ENCODE measurements at regions not wholly inside any gene's neighbourhood (a gene's known extent, or its start where the extent isn't known, plus 50 kb on each side); places are given as distances from the start of the nearest gene placed in this dataset.

- no peak overlapping the region for H2AFZ ChIP-seq (ENCODE audit: low read length)
- no peak overlapping the region for H3K9ac ChIP-seq (ENCODE audit: low read depth, low read length, poor library complexity, severe bottlenecking)
- no peak for TF ChIP-seq EZH2phosphoT487 (IDR thresholded peaks at IDR 0.05; ENCODE audit: borderline replicate concordance)
- TF ChIP-seq, protein P1, sequence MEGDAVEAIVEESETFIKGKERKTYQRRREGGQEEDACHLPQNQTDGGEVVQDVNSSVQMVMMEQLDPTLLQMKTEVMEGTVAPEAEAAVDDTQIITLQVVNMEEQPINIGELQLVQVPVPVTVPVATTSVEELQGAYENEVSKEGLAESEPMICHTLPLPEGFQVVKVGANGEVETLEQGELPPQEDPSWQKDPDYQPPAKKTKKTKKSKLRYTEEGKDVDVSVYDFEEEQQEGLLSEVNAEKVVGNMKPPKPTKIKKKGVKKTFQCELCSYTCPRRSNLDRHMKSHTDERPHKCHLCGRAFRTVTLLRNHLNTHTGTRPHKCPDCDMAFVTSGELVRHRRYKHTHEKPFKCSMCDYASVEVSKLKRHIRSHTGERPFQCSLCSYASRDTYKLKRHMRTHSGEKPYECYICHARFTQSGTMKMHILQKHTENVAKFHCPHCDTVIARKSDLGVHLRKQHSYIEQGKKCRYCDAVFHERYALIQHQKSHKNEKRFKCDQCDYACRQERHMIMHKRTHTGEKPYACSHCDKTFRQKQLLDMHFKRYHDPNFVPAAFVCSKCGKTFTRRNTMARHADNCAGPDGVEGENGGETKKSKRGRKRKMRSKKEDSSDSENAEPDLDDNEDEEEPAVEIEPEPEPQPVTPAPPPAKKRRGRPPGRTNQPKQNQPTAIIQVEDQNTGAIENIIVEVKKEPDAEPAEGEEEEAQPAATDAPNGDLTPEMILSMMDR (conservative IDR thresholded peaks at IDR 0.05; ENCODE audit: low read length) = no peak
- no peaks in the 10 kb centered on the region for H3K79me2 ChIP-seq (ENCODE audit: insufficient read depth, low read length)
- no peaks in the 10 kb centered on the region for H4K20me1 ChIP-seq (ENCODE audit: insufficient read depth, low read length, poor library complexity, severe bottlenecking)
- no peaks in the 10 kb centered on the region for H3K36me3 ChIP-seq (ENCODE audit: insufficient read depth, low read length)
- no peaks in the 10 kb centered on the region for H3K9me2 ChIP-seq (replicated peaks; ENCODE audit: low read depth, low read length)
- no peaks in the 10 kb centered on the region for H3K4me1 ChIP-seq (ENCODE audit: insufficient read depth, low read length, poor library complexity, severe bottlenecking)
- no peaks in the 10 kb centered on the region for H3K9me3 ChIP-seq (ENCODE audit: insufficient read depth, low read depth, low read length)
- H3K4me3 ChIP-seq (ENCODE audit: low read length, poor library complexity, severe bottlenecking) = no peak overlapping the region
- H3K27me3 ChIP-seq (ENCODE audit: insufficient read depth, low read length, poor library complexity, severe bottlenecking) = no peaks in the 10 kb centered on the region
- H3F3A ChIP-seq (ENCODE audit: low read depth) = no peaks in the 10 kb centered on the region
- no peak overlapping the region for H3K4me2 ChIP-seq (ENCODE audit: low read depth, low read length, poor library complexity, severe bottlenecking)
Observed at GRCh38 chr17:33375103-33375502, 82.0 kb upstream of the ASIC2 start.

DNA sequence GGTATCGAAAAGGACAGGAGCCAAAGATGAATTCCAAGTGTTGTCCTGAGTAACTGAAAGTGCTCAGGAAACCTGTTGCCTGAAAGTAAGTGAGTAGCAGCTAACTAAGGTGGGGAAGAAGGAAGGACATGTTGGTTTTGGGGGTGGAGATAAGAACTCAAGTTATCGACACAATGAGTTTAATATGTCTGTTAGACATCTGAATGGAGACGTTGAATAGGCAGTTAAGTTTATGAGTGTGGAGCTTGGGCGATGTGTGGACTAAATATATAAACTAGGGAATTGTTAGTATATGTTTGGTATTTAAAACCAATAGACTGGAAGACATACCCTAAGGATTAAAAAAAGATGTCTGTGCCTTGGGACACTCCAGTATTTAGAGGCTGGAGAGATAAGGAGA, 82.7 kb upstream of the ASIC2 start:
- no peak overlapping the region for H3K9ac ChIP-seq (ENCODE audit: low read depth, low read length, poor library complexity, severe bottlenecking)
- H3K4me2 ChIP-seq (ENCODE audit: low read depth, low read length, poor library complexity, severe bottlenecking) = no peak overlapping the region
- H3K36me3 ChIP-seq (ENCODE audit: insufficient read depth, low read length) = no peaks in the 10 kb centered on the region
- no peak overlapping the region for H3K4me3 ChIP-seq (ENCODE audit: low read length, poor library complexity, severe bottlenecking)
- H2AFZ ChIP-seq (ENCODE audit: low read length) = no peak overlapping the region
- H3K79me2 ChIP-seq (ENCODE audit: insufficient read depth, low read length) = no peaks in the 10 kb centered on the region
- no peaks in the 10 kb centered on the region for H3K9me2 ChIP-seq (replicated peaks; ENCODE audit: low read depth, low read length)
- TF ChIP-seq EZH2phosphoT487 (IDR thresholded peaks at IDR 0.05; ENCODE audit: borderline replicate concordance) = no peak
- TF ChIP-seq, protein P1 (conservative IDR thresholded peaks at IDR 0.05; ENCODE audit: low read length) = no peak
- no peaks in the 10 kb centered on the region for H3K9me3 ChIP-seq (ENCODE audit: insufficient read depth, low read depth, low read length)
- no peaks in the 10 kb centered on the region for H3K4me1 ChIP-seq (ENCODE audit: insufficient read depth, low read length, poor library complexity, severe bottlenecking)
- no peaks in the 10 kb centered on the region for H4K20me1 ChIP-seq (ENCODE audit: insufficient read depth, low read length, poor library complexity, severe bottlenecking)
- H3F3A ChIP-seq (ENCODE audit: low read depth) = no peaks in the 10 kb centered on the region
- no peaks in the 10 kb centered on the region for H3K27me3 ChIP-seq (ENCODE audit: insufficient read depth, low read length, poor library complexity, severe bottlenecking)

GRCh38 chr17:33377837-33378595, 84.9 kb upstream of the ASIC2 start:
- H3K4me2 ChIP-seq (ENCODE audit: low read depth, low read length, poor library complexity, severe bottlenecking) = no peak overlapping the region
- H3F3A ChIP-seq (ENCODE audit: low read depth) = no peaks in the 10 kb centered on the region
- H3K9me3 ChIP-seq (ENCODE audit: insufficient read depth, low read depth, low read length) = no peaks in the 10 kb centered on the region
- no peaks in the 10 kb centered on the region for H3K27me3 ChIP-seq (ENCODE audit: insufficient read depth, low read length, poor library complexity, severe bottlenecking)
- no peaks in the 10 kb centered on the region for H3K36me3 ChIP-seq (ENCODE audit: insufficient read depth, low read length)
- no peak overlapping the region for H2AFZ ChIP-seq (ENCODE audit: low read length)
- TF ChIP-seq, protein P1 (conservative IDR thresholded peaks at IDR 0.05; ENCODE audit: low read length) = no peak
- TF ChIP-seq EZH2phosphoT487 (IDR thresholded peaks at IDR 0.05; ENCODE audit: borderline replicate concordance) = no peak
- H3K79me2 ChIP-seq (ENCODE audit: insufficient read depth, low read length) = no peaks in the 10 kb centered on the region
- no peak overlapping the region for H3K9ac ChIP-seq (ENCODE audit: low read depth, low read length, poor library complexity, severe bottlenecking)
- H3K9me2 ChIP-seq (replicated peaks; ENCODE audit: low read depth, low read length) = no peaks in the 10 kb centered on the region
- H3K4me3 ChIP-seq (ENCODE audit: low read length, poor library complexity, severe bottlenecking) = no peak overlapping the region
- no peaks in the 10 kb centered on the region for H3K4me1 ChIP-seq (ENCODE audit: insufficient read depth, low read length, poor library complexity, severe bottlenecking)
- H4K20me1 ChIP-seq (ENCODE audit: insufficient read depth, low read length, poor library complexity, severe bottlenecking) = no peaks in the 10 kb centered on the region

Data from Loucy (cell line).